ENCODE measurements at regions not wholly inside any gene's neighbourhood (a gene's known extent, or its start where the extent isn't known, plus 50 kb on each side); places are given as distances from the start of the nearest gene placed in this dataset.

DNA sequence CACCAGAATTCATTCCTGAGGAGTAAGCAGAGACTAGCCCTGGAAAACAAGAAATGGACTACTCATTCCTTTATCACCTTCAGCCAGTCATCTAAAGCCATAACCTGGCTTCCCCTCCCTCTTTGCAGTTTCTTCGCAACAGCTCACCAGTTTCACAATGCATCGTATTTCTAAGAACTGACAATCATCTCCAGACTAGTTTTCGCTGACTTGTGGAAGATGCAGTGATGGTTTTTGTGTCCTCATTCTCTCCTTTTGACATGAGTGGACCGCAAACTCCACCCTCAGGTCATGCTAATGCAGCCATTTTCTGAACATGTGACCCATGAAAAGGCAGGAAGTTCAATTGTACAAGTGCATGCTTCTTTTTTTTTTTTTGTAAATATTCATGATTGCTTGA, 1203.5 kb downstream of the PCDH7 start:
- TF ChIP-seq POLR2A (IDR thresholded peaks at IDR 0.05; ENCODE audit: low read depth, low read length), result no peak
- TF ChIP-seq TAF1 (IDR thresholded peaks at IDR 0.05; ENCODE audit: borderline replicate concordance, low read depth, low read length), result no peak
- no peak for TF ChIP-seq POLR2AphosphoS5 (IDR thresholded peaks at IDR 0.05; ENCODE audit: low read depth, low read length)
